K562 (cell line): ENCODE measurements at regions not wholly inside any gene's neighbourhood (a gene's known extent, or its start where the extent isn't known, plus 50 kb on each side); places are given as distances from the start of the nearest gene placed in this dataset.

ENCODE experiments used
- ATAC-seq: fragments of 200-7000 bp; cut with Tn5 transposase; 3 replicates; pipeline ENCODE4 v1.9.1; 2020; ENCODE audit warnings: moderate library complexity
- BruUV-seq: library from RNA; stranded (reverse); fragments of 400-500 nt; replicated peaks from 2 replicates; lab custom pipeline; 2021; lab: Mats Ljungman, UMichigan
- CTCF ChIA-PET: fragments of 300-600 bp; formaldehyde crosslinking; extraction: SDS; loops from one replicate; lab custom pipeline; 2021; ENCODE audit warnings: low intra/inter-chr PET ratio; lab: Yijun Ruan, JAX
- POLR2A ChIA-PET: fragments of 300-600, 350-650 bp; sonication (Branson Sonifier 250); formaldehyde crosslinking; extraction: SDS; loops from one replicate; lab custom pipeline; 2021; ENCODE audit warnings: antibody characterized with exemption, inconsistent platforms; lab: Yijun Ruan, JAX
- DNase-seq, 4 experiments: peaks; one replicate each; pipeline versions ENCODE4 v3.0.0 to v3.0.0-alpha.2; 2011 to 2018; ENCODE audit warnings: low spot score in 3 of 4, mixed read lengths in 3 of 4; ENCODE audit errors: extremely low read depth in 1 of 4
- FAIRE-seq: peaks from 2 replicates; lab custom pipeline; 2011; peaks lifted over from hg19 to GRCh38; lab: Jason Lieb, UNC
- H2AFZ ChIP-seq: 2 replicates; pipeline ENCODE4 v1.6.0; 2011; ENCODE audit warnings: low read depth, low read length, control low read depth, inconsistent platforms
- H3K27ac ChIP-seq: fragments of 200-600 bp; 3 replicates; pipeline ENCODE4 v1.8.0; 2011; ENCODE audit warnings: low read depth, mild to moderate bottlenecking, control low read depth, inconsistent platforms, low read length, moderate library complexity, mixed read lengths; ENCODE audit errors: extremely low read depth
- H3K27me3 ChIP-seq, 2 experiments: fragments of 300-600 bp in 1 of 2; 2 replicates in 1 of 2; 3 replicates in 1 of 2; pipeline versions ENCODE4 v1.6.0 to v1.8.0; 2011; ENCODE audit warnings: inconsistent platforms in 2 of 2, low read length in 2 of 2, mild to moderate bottlenecking in 1 of 2, mixed read lengths in 1 of 2, moderate library complexity in 1 of 2; ENCODE audit not compliant: control insufficient read depth in 2 of 2, insufficient read depth in 2 of 2
- H3K36me3 ChIP-seq: fragments of 300-600 bp; 3 replicates; pipeline ENCODE4 v1.8.0; 2011; ENCODE audit warnings: mild to moderate bottlenecking, low read length, inconsistent platforms; ENCODE audit not compliant: control insufficient read depth, insufficient read depth
- H3K4me1 ChIP-seq, 2 experiments: fragments of 200-600 bp in 1 of 2; replicated peaks in 1 of 2; 2 replicates in 1 of 2; 3 replicates in 1 of 2; pipeline versions ENCODE4 v1.5.1 to v1.8.0; 2011; ENCODE audit warnings: inconsistent platforms in 2 of 2, low read length in 2 of 2, mild to moderate bottlenecking in 1 of 2, mixed read lengths in 1 of 2, moderate library complexity in 1 of 2; ENCODE audit not compliant: control insufficient read depth in 2 of 2, insufficient read depth in 2 of 2
- H3K4me2 ChIP-seq: 2 replicates; pipeline ENCODE4 v1.6.1; 2011; ENCODE audit warnings: low read length, control low read depth, inconsistent platforms, mixed read lengths; ENCODE audit not compliant: insufficient read depth
- H3K4me3 ChIP-seq: fragments of 200-600 bp; sonication (generic), shearing (Covaris generic); 2 replicates; pipeline ENCODE4 v1.5.1; 2016; ENCODE audit warnings: control low read depth, inconsistent platforms
- H3K79me2 ChIP-seq: fragments of 200-600 bp; 3 replicates; pipeline ENCODE4 v1.8.0; 2011; ENCODE audit warnings: low read length, inconsistent platforms; ENCODE audit not compliant: control insufficient read depth, insufficient read depth
- H3K9ac ChIP-seq, 2 experiments: 2 replicates each; pipeline versions ENCODE4 v1.6.0 to v1.6.1; 2011; ENCODE audit warnings: low read depth in 2 of 2, low read length in 2 of 2, control low read depth in 1 of 2, inconsistent platforms in 1 of 2, mild to moderate bottlenecking in 1 of 2, mixed read lengths in 1 of 2; ENCODE audit not compliant: insufficient read depth in 1 of 2
- H3K9me1 ChIP-seq: one replicate; pipeline ENCODE4 v1.6.0; 2011; ENCODE audit warnings: inconsistent platforms, mild to moderate bottlenecking, low read length, moderate library complexity; ENCODE audit not compliant: control insufficient read depth, insufficient read depth
- H3K9me3 ChIP-seq: replicated peaks from 2 replicates; pipeline ENCODE4 v1.5.1; 2011; ENCODE audit warnings: low read depth, low read length, inconsistent platforms; ENCODE audit not compliant: control insufficient read depth, insufficient read depth
- H4K20me1 ChIP-seq: replicated peaks from 2 replicates; pipeline ENCODE4 v1.6.1; 2011; ENCODE audit warnings: low read length, inconsistent platforms, mixed read lengths; ENCODE audit not compliant: control insufficient read depth, insufficient read depth
- BCL6 ChIP-seq: fragments of 250-450 bp; sonication (Bioruptor Pico); IDR thresholded peaks from 2 replicates; pipeline ENCODE4 v1.4.0; 2020
- SRSF7 ChIP-seq: fragments of 200-400 bp; formaldehyde crosslinking; optimal IDR thresholded peaks from 2 replicates; pipeline ENCODE3; 2017; ENCODE audit warnings: mild to moderate bottlenecking, low read depth, low read length
- WGBS: fragments of 100-300 bp; shearing (Covaris generic); methylation state at CpG from one replicate; pipeline ENCODE4 v1.1.6; 2016; ENCODE audit warnings: low coverage, mixed read lengths; ENCODE audit not compliant: insufficient coverage; ENCODE audit errors: missing lambda C conversion rate; 5-methylcytosine and 5-hydroxymethylcytosine counted together
- in situ Hi-C: fragments of 300-500 bp; cut with MboI; formaldehyde crosslinking; loops from 4 replicates; pipeline ENCODE4 v1.15.0; 2018; ENCODE audit warnings: inconsistent platforms, mixed read lengths
- intact Hi-C: fragments of 100-400 bp; cut with micrococcal nuclease; formaldehyde crosslinking; loops from 2 replicates; pipeline ENCODE4 v1.14.2; 2022
- TF ChIP-seq, protein P1 (sequence below): sonication (generic); formaldehyde crosslinking; IDR thresholded peaks from 2 replicates; pipeline ENCODE4 v1.8.0; 2022; ENCODE audit warnings: mild to moderate bottlenecking, missing genetic modification reagents
- TF ChIP-seq, protein P2 (sequence below): fragments of 450-650 bp; IDR thresholded peaks from 2 replicates; pipeline ENCODE4 v1.6.1; 2016; ENCODE audit warnings: antibody characterized with exemption
- TF ChIP-seq, protein P3 (sequence below): fragments of 250-450 bp; sonication (Bioruptor Pico); IDR thresholded peaks from 2 replicates; pipeline ENCODE4 v1.4.0; 2020; ENCODE audit warnings: borderline replicate concordance
- TF ChIP-seq, protein P4 (sequence below): IDR thresholded peaks from 3 replicates; pipeline ENCODE4 v1.6.1; 2011; ENCODE audit warnings: borderline replicate concordance, mild to moderate bottlenecking; ENCODE audit not compliant: insufficient read length, insufficient read depth

DNA sequence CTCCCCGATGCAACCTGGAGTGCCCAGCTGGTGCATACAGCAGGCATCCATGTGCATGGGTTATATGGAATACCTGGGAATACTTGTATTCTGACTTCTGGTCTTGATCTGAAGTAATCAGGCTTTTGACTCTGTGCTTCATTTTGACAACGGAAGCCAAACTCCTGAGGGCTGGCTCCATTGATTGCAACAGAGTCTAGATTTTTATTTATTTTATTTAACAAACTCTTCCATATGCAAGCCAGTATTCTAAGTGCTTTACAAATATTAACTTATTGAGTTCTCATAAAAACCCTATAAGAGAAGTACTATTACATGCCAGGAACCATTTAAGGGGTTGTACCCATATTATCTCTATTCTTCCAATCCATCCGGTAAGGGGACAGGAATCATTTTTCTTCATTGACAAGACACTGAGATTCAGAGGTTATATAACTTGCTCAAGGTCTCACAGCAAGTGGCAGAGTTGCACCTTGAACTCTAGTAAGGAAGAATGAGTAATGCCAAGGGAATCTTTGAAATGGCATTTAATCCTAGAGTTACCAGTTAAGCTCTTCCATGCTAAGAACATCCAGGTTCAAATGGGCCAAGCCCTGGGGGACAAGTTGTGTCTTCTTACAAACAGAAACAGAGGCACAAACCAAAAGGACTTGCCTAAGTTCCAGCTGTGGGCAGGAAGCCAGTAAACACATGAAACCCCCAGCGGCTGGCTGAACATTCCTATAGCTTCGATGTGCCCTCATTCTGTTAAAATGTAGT is 241.0 kb downstream of the WDR11 start (continued):
- TF ChIP-seq, protein P1, sequence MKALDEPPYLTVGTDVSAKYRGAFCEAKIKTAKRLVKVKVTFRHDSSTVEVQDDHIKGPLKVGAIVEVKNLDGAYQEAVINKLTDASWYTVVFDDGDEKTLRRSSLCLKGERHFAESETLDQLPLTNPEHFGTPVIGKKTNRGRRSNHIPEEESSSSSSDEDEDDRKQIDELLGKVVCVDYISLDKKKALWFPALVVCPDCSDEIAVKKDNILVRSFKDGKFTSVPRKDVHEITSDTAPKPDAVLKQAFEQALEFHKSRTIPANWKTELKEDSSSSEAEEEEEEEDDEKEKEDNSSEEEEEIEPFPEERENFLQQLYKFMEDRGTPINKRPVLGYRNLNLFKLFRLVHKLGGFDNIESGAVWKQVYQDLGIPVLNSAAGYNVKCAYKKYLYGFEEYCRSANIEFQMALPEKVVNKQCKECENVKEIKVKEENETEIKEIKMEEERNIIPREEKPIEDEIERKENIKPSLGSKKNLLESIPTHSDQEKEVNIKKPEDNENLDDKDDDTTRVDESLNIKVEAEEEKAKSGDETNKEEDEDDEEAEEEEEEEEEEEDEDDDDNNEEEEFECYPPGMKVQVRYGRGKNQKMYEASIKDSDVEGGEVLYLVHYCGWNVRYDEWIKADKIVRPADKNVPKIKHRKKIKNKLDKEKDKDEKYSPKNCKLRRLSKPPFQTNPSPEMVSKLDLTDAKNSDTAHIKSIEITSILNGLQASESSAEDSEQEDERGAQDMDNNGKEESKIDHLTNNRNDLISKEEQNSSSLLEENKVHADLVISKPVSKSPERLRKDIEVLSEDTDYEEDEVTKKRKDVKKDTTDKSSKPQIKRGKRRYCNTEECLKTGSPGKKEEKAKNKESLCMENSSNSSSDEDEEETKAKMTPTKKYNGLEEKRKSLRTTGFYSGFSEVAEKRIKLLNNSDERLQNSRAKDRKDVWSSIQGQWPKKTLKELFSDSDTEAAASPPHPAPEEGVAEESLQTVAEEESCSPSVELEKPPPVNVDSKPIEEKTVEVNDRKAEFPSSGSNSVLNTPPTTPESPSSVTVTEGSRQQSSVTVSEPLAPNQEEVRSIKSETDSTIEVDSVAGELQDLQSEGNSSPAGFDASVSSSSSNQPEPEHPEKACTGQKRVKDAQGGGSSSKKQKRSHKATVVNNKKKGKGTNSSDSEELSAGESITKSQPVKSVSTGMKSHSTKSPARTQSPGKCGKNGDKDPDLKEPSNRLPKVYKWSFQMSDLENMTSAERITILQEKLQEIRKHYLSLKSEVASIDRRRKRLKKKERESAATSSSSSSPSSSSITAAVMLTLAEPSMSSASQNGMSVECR (CRISPR knock-in tag): no peak
- TF ChIP-seq BCL6 (CRISPR knock-in tag): no peak
- TF ChIP-seq, all 486 proteins: peak for 0

DNA sequence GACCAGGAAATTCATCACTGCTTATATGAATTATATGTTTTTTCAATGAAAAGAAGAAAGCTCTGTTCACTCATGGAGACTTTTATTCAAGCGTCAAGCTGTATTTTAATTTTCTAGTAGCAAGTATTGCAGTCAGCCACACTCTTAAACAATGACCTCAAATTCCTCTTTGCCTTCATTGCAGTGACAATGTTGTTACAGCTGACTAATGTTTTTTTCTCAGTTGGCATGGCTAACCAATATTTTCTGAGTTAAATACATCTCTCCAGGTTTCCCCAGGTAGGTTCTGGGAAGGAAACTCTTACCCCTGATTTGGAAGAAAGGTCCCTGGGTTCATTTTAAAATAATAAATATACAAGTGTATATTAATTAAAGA is 241.5 kb downstream of the WDR11 start:
- Histone ChIP-seq H3K9me3 (no peaks in the 10 kb centered on the region), H3K4me2 (no peak overlapping the region), H3K27me3 (no peaks in the 10 kb centered on the region), H3K4me1 (no peaks in the 10 kb centered on the region), H3K9ac (no peak overlapping the region), H3K79me2 (no peaks in the 10 kb centered on the region), H3K9me1 (no peaks in the 10 kb centered on the region), H3K36me3 (no peaks in the 10 kb centered on the region), H3K4me3 (no peak overlapping the region), H2AFZ (no peak overlapping the region), H4K20me1 (no peaks in the 10 kb centered on the region), H3K27ac (no peak overlapping the region)
- WGBS: 0% methylated on average over 1 of the region's 1 CpG
- intact Hi-C loops: no loop called here
- in situ Hi-C loops: no loop called here
- no TSS peak for BruUV-seq
- TF ChIP-seq SRSF7: no peak
- TF ChIP-seq, protein P2, sequence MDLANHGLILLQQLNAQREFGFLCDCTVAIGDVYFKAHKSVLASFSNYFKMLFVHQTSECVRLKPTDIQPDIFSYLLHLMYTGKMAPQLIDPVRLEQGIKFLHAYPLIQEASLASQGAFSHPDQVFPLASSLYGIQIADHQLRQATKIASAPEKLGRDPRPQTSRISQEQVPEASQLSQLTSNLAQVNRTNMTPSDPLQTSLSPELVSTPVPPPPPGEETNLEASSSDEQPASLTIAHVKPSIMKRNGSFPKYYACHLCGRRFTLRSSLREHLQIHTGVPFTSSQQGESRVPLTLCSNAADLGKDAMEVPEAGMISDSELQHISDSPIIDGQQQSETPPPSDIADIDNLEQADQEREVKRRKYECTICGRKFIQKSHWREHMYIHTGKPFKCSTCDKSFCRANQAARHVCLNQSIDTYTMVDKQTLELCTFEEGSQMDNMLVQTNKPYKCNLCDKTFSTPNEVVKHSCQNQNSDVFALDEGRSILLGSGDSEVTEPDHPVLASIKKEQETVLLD: no peak
- TF ChIP-seq, protein P3, sequence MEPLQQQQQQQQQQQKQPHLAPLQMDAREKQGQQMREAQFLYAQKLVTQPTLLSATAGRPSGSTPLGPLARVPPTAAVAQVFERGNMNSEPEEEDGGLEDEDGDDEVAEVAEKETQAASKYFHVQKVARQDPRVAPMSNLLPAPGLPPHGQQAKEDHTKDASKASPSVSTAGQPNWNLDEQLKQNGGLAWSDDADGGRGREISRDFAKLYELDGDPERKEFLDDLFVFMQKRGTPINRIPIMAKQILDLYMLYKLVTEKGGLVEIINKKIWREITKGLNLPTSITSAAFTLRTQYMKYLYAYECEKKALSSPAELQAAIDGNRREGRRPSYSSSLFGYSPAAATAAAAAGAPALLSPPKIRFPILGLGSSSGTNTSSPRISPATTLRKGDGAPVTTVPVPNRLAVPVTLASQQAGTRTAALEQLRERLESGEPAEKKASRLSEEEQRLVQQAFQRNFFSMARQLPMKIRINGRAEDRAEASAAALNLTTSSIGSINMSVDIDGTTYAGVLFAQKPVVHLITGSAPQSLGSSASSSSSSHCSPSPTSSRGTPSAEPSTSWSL (CRISPR knock-in tag): no peak
- TF ChIP-seq, protein P4, sequence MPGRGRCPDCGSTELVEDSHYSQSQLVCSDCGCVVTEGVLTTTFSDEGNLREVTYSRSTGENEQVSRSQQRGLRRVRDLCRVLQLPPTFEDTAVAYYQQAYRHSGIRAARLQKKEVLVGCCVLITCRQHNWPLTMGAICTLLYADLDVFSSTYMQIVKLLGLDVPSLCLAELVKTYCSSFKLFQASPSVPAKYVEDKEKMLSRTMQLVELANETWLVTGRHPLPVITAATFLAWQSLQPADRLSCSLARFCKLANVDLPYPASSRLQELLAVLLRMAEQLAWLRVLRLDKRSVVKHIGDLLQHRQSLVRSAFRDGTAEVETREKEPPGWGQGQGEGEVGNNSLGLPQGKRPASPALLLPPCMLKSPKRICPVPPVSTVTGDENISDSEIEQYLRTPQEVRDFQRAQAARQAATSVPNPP: no peak
- POLR2A ChIA-PET: no interaction called here
- DNase-seq (no peak), ATAC-seq (no peak), FAIRE-seq (no peak)
- CTCF ChIA-PET: no interaction called here
